Endothelial cell of umbilical vein (primary cell): ENCODE measurements at regions not wholly inside any gene's neighbourhood (a gene's known extent, or its start where the extent isn't known, plus 50 kb on each side); places are given as distances from the start of the nearest gene placed in this dataset.

Experiments
- BruUV-seq: library from RNA; stranded (reverse); fragments of 400-500 nt; replicated peaks from 2 replicates; lab custom pipeline; 2021; lab: Mats Ljungman, UMichigan
- CTCF ChIA-PET: fragments of 300-600, 350-600 bp; sonication (Branson Sonifier 250); formaldehyde crosslinking; loops from one replicate; lab custom pipeline; 2021; ENCODE audit warnings: antibody characterized with exemption, inconsistent platforms; lab: Charles Lee
- POLR2A ChIA-PET: fragments of 300-600, 350-600 bp; sonication (Branson Sonifier 250); formaldehyde crosslinking; loops from one replicate; lab custom pipeline; 2021; ENCODE audit warnings: antibody characterized with exemption, inconsistent platforms; lab: Charles Lee
- DNase-seq: peaks from one replicate; pipeline ENCODE4 v3.0.0-alpha.2; 2011; ENCODE audit warnings: low read depth, low spot score
- FAIRE-seq: peaks from 2 replicates; lab custom pipeline; 2011; peaks lifted over from hg19 to GRCh38; lab: Jason Lieb, UNC
- H2AFZ ChIP-seq: 2 replicates; pipeline ENCODE4 v1.6.0; 2012; ENCODE audit warnings: low read depth, low read length, control low read depth, inconsistent platforms
- H3K27ac ChIP-seq: 2 replicates; pipeline ENCODE4 v1.5.1; 2011; ENCODE audit warnings: low read depth, mild to moderate bottlenecking, control low read depth, low read length, moderate library complexity; ENCODE audit not compliant: insufficient read depth
- H3K27me3 ChIP-seq, 2 experiments: 2 replicates each; pipeline versions ENCODE4 v1.6.0 to v1.6.1; 2011; ENCODE audit warnings: low read length in 2 of 2, mixed read lengths in 1 of 2; ENCODE audit not compliant: control insufficient read depth in 2 of 2, insufficient read depth in 2 of 2
- H3K36me3 ChIP-seq, 2 experiments: 2 replicates in 1 of 2; 3 replicates in 1 of 2; pipeline ENCODE4 v1.5.1; 2011; ENCODE audit warnings: low read length in 2 of 2, mild to moderate bottlenecking in 1 of 2, moderate library complexity in 1 of 2; ENCODE audit not compliant: control insufficient read depth in 2 of 2, insufficient read depth in 2 of 2; ENCODE audit errors: extremely low read depth in 1 of 2
- H3K4me1 ChIP-seq: 3 replicates; pipeline ENCODE4 v1.5.1; 2011; ENCODE audit warnings: mild to moderate bottlenecking, low read length; ENCODE audit not compliant: control insufficient read depth, insufficient read depth; ENCODE audit errors: extremely low read depth
- H3K4me2 ChIP-seq: 2 replicates; pipeline ENCODE4 v1.6.1; 2011; ENCODE audit warnings: low read length, control low read depth, mixed read lengths; ENCODE audit not compliant: insufficient read depth
- H3K4me3 ChIP-seq, 3 experiments: fragments of 200-600 bp in 1 of 3; sonication (generic), shearing (Covaris generic) in 1 of 3; replicated peaks in 1 of 3; 2 replicates each; pipeline ENCODE4 v1.5.1; 2011 to 2016; ENCODE audit warnings: control low read depth in 3 of 3, low read length in 3 of 3, mild to moderate bottlenecking in 2 of 3, inconsistent platforms in 1 of 3, low read depth in 1 of 3, moderate library complexity in 1 of 3; ENCODE audit not compliant: insufficient read depth in 1 of 3
- H3K79me2 ChIP-seq: 2 replicates; pipeline ENCODE4 v1.6.0; 2012; ENCODE audit warnings: low read length, inconsistent platforms; ENCODE audit not compliant: control insufficient read depth, insufficient read depth
- H3K9ac ChIP-seq: replicated peaks from 2 replicates; pipeline ENCODE3; 2011; ENCODE audit warnings: low read length, control low read depth; ENCODE audit not compliant: insufficient read depth; ENCODE audit errors: extremely low read depth
- H3K9me1 ChIP-seq: replicated peaks from 3 replicates; pipeline ENCODE4 v1.6.0; 2011; ENCODE audit warnings: mild to moderate bottlenecking, low read length; ENCODE audit not compliant: control insufficient read depth, insufficient read depth; ENCODE audit errors: extremely low read depth
- H3K9me3 ChIP-seq: replicated peaks from 2 replicates; pipeline ENCODE4 v1.5.1; 2012; ENCODE audit warnings: low read length, inconsistent platforms; ENCODE audit not compliant: control insufficient read depth, insufficient read depth
- H4K20me1 ChIP-seq: replicated peaks from 2 replicates; pipeline ENCODE3; 2011; ENCODE audit warnings: mild to moderate bottlenecking, low read length; ENCODE audit not compliant: control insufficient read depth, insufficient read depth; ENCODE audit errors: extremely low read depth
- CTCF ChIP-seq, 2 donors: IDR thresholded peaks; 1 replicate in 1 of 2; 2 replicates in 1 of 2; pipeline ENCODE4 v1.5.1; 2011; ENCODE audit warnings: low read length in 2 of 2, mild to moderate bottlenecking in 2 of 2, moderate library complexity in 2 of 2, control low read depth in 1 of 2, inconsistent platforms in 1 of 2, low read depth in 1 of 2; ENCODE audit not compliant: insufficient read depth in 1 of 2; ENCODE audit errors: extremely low read depth in 1 of 2
- EZH2 ChIP-seq: IDR thresholded peaks from 2 replicates; pipeline ENCODE4 v1.6.1; 2012; ENCODE audit warnings: borderline replicate concordance, low read depth, mild to moderate bottlenecking, moderate library complexity, low read length, inconsistent platforms; ENCODE audit not compliant: severe bottlenecking
- FOS ChIP-seq: IDR thresholded peaks from 2 replicates; pipeline ENCODE4 v1.6.1; 2011; ENCODE audit warnings: mild to moderate bottlenecking, low read length, moderate library complexity, borderline replicate concordance; ENCODE audit not compliant: insufficient read depth
- GATA2 ChIP-seq: IDR thresholded peaks from 2 replicates; pipeline ENCODE4 v1.7.0; 2011; ENCODE audit warnings: low read depth, mild to moderate bottlenecking, moderate library complexity, mixed read lengths, low read length; ENCODE audit not compliant: insufficient read length, insufficient read depth
- JUN ChIP-seq: IDR thresholded peaks from 2 replicates; pipeline ENCODE4 v1.6.1; 2011; ENCODE audit warnings: borderline replicate concordance, low read depth; ENCODE audit not compliant: insufficient read length, insufficient read depth
- MAX ChIP-seq: IDR thresholded peaks from 2 replicates; pipeline ENCODE4 v1.6.1; 2011; ENCODE audit not compliant: insufficient read depth, insufficient read length
- MYC ChIP-seq: IDR thresholded peaks from one replicate; pipeline ENCODE4 v1.6.1; 2011; ENCODE audit warnings: mild to moderate bottlenecking, low read depth, low read length
- POLR2A ChIP-seq: IDR thresholded peaks from 2 replicates; pipeline ENCODE4 v1.6.1; 2012; ENCODE audit warnings: low read depth, mild to moderate bottlenecking, control low read depth, low read length
- POLR2AphosphoS5 ChIP-seq: IDR thresholded peaks from 2 replicates; pipeline ENCODE4 v1.6.1; 2012; ENCODE audit warnings: low read depth, mild to moderate bottlenecking, control low read depth, low read length, moderate library complexity; ENCODE audit not compliant: insufficient read depth
- dilution Hi-C: fragments of 300-500 bp; cut with MboI; formaldehyde crosslinking; loops from one replicate; pipeline ENCODE4 v1.15.0; 2019; ENCODE audit warnings: low sequenced_read_pairs; ENCODE audit not compliant: extremely low pct_ligation_motif_present
- intact Hi-C: fragments of 100-400 bp; cut with micrococcal nuclease; formaldehyde crosslinking; loops from one replicate; pipeline ENCODE4 v1.10.0; 2022

- Histone ChIP-seq H3K27me3 (peaks cover 0 to 2% of the 10 kb centered on the region in 2 experiments), H3K9me1 (no peaks in the 10 kb centered on the region), H4K20me1 (no peaks in the 10 kb centered on the region), H3K4me1 (no peaks in the 10 kb centered on the region), H3K9ac (no peak overlapping the region), H3K4me2 (no peak overlapping the region), H3K9me3 (no peaks in the 10 kb centered on the region), H3K27ac (no peak overlapping the region), H3K79me2 (no peaks in the 10 kb centered on the region), H3K4me3 (no peak overlapping the region), H3K36me3 (no peaks in the 10 kb centered on the region), H2AFZ (no peak overlapping the region)
- TF ChIP-seq MAX (no peak), MYC (no peak), POLR2AphosphoS5 (no peak), GATA2 (no peak), EZH2 (no peak), JUN (no peak), FOS (no peak), CTCF (IDR thresholded peaks at IDR 0.05; ENCODE audit: extremely low read depth in 1 of 2, insufficient read depth in 1 of 2, low read depth in 1 of 2, low read length in 2 of 2) (no peak), POLR2A (no peak)
- intact Hi-C loops: no loop called here
- no peak for FAIRE-seq
- ChIA-PET POLR2A (no interaction called here), CTCF (no interaction called here)
- dilution Hi-C loops: no loop called here
- no TSS peak for BruUV-seq
- DNase-seq: no peak
Observed at GRCh38 chr9:89903141-89903475, 298.3 kb downstream of the GADD45G start.
